IPS DF 19.7 (cell line): ENCODE measurements at regions not wholly inside any gene's neighbourhood (a gene's known extent, or its start where the extent isn't known, plus 50 kb on each side); places are given as distances from the start of the nearest gene placed in this dataset.
"Not testable (repeated sequence)": the region's sequence is repeated elsewhere in the genome, so short reads cannot be mapped to it uniquely, and the experiment has no call there.

ENCODE experiments used
- DNase-seq: peaks from one replicate; pipeline ENCODE4 v3.0.0-alpha.2; 2013; ENCODE audit warnings: low read depth, low spot score

GRCh38 chr13:62906896-62907295 lies 1491.2 kb upstream of the PCDH20 start:
- DNase-seq: no peak

GRCh38 chr13:62906469-62906868 lies 1490.8 kb upstream of the PCDH20 start:
- no peak for DNase-seq

DNA sequence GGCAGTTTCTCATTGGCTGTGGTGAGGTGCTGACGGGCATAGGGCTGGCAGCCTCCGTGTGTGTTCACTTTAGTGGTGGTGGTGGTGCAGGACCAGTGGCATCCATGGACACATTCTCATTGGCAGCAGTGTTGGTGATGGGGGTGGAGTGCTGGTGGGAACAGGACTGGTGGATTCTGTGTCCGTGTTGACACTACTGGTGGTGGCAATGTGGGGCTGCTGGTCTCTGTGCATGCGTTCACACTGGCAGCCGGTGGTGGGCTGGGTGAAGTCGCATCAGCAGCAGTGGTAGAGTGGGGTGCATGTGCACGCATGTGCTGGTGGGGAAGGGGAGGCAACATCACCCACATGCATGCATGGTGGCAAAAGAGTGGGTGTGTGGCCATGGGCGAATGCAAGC lies 1471.4 kb upstream of the PCDH20 start:
- no peak for DNase-seq

GRCh38 chr13:62879071-62879470 lies 1463.4 kb upstream of the PCDH20 start:
- DNase-seq: no peak

GRCh38 chr13:62875118-62875640 lies 1459.5 kb upstream of the PCDH20 start:
- no peak for DNase-seq

DNA sequence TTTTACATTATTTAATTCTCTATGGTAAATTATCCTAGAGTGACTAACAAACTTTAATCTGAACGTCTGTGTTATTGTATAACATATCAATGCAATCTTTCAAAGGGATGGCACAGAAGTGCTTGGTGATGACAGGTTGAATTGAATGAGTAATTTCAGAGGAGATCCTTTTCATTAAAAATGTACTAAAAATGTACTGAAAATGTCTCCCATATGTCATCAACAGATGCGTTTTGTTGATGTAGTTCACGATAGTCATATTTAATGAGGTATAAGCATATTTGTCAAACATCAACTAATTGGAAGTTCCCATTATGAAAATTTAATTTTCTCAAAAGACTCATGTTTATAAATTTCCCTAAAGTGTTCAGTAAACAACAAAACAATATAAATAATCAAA lies 1434.7 kb upstream of the PCDH20 start:
- no peak for DNase-seq

DNA sequence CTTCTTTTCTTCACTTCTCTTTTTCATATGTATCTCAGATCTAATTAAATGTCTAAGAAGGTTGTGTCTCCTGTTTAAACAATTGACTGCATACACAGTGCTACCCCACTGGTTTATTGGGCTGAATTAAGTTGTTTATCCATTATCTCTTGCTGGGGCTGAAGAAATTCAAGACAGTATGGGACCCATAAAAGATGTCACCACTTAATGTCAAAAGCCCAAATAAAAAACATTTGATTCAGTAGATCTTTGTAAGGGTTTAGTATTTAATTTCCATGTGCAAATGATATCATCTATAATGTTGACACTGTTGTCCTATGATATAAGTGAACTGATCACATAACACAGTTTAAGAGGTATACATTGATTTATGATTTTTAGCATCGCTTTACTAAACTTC lies 1431.9 kb upstream of the PCDH20 start:
- no peak for DNase-seq

- no peak for DNase-seq
Observed at GRCh38 chr13:62846302-62846701, 1430.7 kb upstream of the PCDH20 start.

DNA sequence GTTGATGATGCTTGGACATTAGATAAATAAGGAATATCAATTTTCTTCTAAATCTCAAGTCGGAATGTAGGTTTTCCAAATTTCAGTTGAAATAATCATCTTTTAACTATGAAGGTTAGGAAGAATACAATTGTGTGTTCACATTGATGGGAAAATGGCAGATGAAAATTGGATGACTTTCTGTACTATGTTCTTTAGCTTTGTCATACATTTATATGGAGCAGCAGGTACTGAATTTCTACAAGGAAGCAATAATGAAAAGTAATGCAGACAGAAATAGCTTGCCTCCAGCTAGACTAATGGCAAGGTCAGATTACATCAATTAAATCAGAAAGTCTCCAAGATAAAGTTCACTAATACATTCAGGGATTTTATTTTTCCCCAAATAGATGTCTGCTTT lies 1423.7 kb upstream of the PCDH20 start:
- DNase-seq: no peak

GRCh38 chr13:62838929-62839328 lies 1423.3 kb upstream of the PCDH20 start:
- DNase-seq: no peak

GRCh38 chr13:62837895-62838294 lies 1422.2 kb upstream of the PCDH20 start:
- DNase-seq: no peak

DNA sequence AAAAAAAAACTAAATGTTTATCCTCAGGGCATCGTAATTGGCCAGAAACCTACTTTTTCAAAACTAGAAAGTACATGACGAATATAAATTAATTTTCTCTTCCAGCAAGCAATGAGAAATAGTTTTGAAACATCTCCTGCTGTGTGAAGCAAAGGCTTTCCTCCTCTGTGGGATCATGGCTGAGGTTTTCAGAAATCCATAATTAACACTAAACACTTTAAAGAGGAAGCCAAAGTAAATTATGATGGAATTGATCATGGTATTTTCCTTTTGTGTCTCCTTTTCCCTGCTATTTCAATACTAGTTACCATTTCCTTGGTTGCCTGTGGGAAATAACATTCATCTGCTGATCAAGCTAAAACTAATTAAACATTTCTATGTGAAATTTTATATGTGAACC lies 1413.8 kb upstream of the PCDH20 start:
- DNase-seq: no peak

GRCh38 chr13:62799931-62800436 lies 1384.3 kb upstream of the PCDH20 start:
- no peak for DNase-seq

GRCh38 chr13:62799038-62799535 lies 1383.4 kb upstream of the PCDH20 start:
- no peak for DNase-seq

GRCh38 chr13:62793850-62794249 lies 1378.2 kb upstream of the PCDH20 start:
- DNase-seq: no peak

GRCh38 chr13:62781866-62782265 lies 1366.2 kb upstream of the PCDH20 start:
- DNase-seq: no peak

- DNase-seq: peak; percentile 7
Observed at GRCh38 chr13:62779161-62779560, 1363.5 kb upstream of the PCDH20 start.

DNA sequence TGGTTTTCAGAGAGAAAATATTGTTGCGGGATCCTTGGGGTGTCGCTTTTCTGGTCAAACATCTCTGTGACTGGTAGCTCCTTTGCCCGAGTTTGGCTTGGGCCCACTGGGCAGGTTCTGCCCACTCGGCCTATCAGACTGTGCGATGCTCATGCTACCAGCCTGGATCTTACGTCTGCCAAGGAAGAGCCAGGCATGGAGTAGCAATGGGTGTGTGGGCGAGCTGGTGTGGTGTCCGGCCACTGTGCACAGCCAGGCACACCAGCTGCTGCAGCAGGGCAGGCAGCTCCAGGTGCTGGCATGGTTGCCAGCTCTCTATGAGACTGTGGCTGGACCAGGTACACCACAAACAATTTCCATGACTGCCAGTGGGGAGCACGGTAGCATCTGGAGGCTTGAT lies 1351.8 kb upstream of the PCDH20 start:
- DNase-seq: no peak

DNA sequence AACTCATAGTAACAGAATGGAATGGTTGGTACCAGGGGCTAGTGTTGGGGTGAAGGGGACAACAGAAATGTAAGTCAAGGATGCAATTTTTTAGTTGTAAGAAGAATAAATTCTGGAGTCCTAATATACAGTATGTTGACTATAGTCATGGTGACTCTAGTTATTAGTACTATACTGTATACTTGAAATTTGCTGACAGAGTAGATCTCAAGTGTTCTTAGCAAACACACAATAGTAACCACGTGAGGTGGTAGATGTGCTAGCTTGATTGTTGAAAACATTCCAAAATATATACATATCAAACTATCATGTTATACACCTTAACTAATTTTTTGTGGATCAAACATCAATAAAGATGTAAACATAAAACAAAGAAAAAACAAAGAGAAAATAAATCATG lies 1345.1 kb upstream of the PCDH20 start:
- DNase-seq: no peak

DNA sequence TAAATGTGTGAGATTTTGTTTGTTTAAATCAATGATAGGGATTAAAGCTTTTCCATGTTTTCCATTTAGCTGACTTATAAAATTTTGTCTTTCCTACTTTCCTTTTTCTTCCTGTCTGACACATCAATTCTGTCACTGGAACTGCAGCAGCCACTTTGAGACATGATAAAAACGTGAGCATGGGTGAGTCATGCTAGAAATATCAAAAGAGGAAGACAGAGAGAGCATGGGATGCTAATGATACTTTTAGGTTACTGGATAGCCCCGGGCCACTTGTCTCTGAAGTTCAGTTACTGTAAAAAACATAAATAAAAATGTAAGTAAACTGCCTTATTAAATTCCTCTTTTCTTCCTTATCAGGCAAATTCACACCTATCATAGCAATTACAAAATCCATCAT lies 1332.0 kb upstream of the PCDH20 start:
- DNase-seq: no peak

- DNase-seq: no peak
Observed at GRCh38 chr13:62747152-62747551, 1331.5 kb upstream of the PCDH20 start.

- not testable (repeated sequence) for DNase-seq
Observed at GRCh38 chr13:62729746-62730145, 1314.1 kb upstream of the PCDH20 start.

GRCh38 chr13:62721893-62722292 lies 1306.2 kb upstream of the PCDH20 start:
- no peak for DNase-seq

- not testable (repeated sequence) for DNase-seq
Observed at GRCh38 chr13:62711948-62712347, 1296.3 kb upstream of the PCDH20 start.
